Stimulated activated CD4-positive, alpha-beta T cell treated with anti-CD3 and anti-CD28 coated beads, Interleukin-15, amount 100 ng/mL, for 24 hours (primary cell): ENCODE measurements at regions not wholly inside any gene's neighbourhood (a gene's known extent, or its start where the extent isn't known, plus 50 kb on each side); places are given as distances from the start of the nearest gene placed in this dataset.
"Not testable (repeated sequence)": the region's sequence is repeated elsewhere in the genome, so short reads cannot be mapped to it uniquely, and the experiment has no call there.

Experiments
- DNase-seq: peaks from one replicate; pipeline ENCODE4 v3.0.0-alpha.2; 2020

- DNase-seq, result no peak
These were observed 209.0 kb downstream of the CSNK1G3 start for GRCh38 chr5:123720955-123721354.

- no peak for DNase-seq
These were observed 208.4 kb downstream of the CSNK1G3 start for GRCh38 chr5:123720339-123720738.

- no peak for DNase-seq
These were observed 207.0 kb downstream of the CSNK1G3 start for GRCh38 chr5:123719004-123719403.

GRCh38 chr5:123718238-123718637 is 206.3 kb downstream of the CSNK1G3 start:
- no peak for DNase-seq

GRCh38 chr5:123717139-123717538 is 205.2 kb downstream of the CSNK1G3 start:
- no peak for DNase-seq

- DNase-seq, result no peak
These were observed 198.1 kb downstream of the CSNK1G3 start for GRCh38 chr5:123710031-123710430.

- DNase-seq, result no peak
These were observed 197.4 kb downstream of the CSNK1G3 start for GRCh38 chr5:123709422-123709821.

GRCh38 chr5:123708074-123708806 is 196.3 kb downstream of the CSNK1G3 start:
- DNase-seq, result no peak

GRCh38 chr5:123706531-123706930 is 194.6 kb downstream of the CSNK1G3 start:
- no peak for DNase-seq

GRCh38 chr5:123705741-123706140 is 193.8 kb downstream of the CSNK1G3 start:
- no peak for DNase-seq

- no peak for DNase-seq
These were observed 189.7 kb downstream of the CSNK1G3 start for GRCh38 chr5:123701511-123702200.

- no peak for DNase-seq
These were observed 188.8 kb downstream of the CSNK1G3 start for GRCh38 chr5:123700624-123701287.

- no peak for DNase-seq
These were observed 187.6 kb downstream of the CSNK1G3 start for GRCh38 chr5:123699571-123699970.

GRCh38 chr5:123698937-123699336 is 187.0 kb downstream of the CSNK1G3 start:
- not testable (repeated sequence) for DNase-seq

GRCh38 chr5:123696921-123697341 is 185.0 kb downstream of the CSNK1G3 start:
- DNase-seq, result no peak

- no peak for DNase-seq
These were observed 178.8 kb downstream of the CSNK1G3 start for GRCh38 chr5:123690821-123691220.

GRCh38 chr5:123681061-123681460 is 169.1 kb downstream of the CSNK1G3 start:
- DNase-seq, result no peak

GRCh38 chr5:123673107-123673506 is 161.1 kb downstream of the CSNK1G3 start:
- no peak for DNase-seq

- DNase-seq, result no peak
These were observed 159.9 kb downstream of the CSNK1G3 start for GRCh38 chr5:123671711-123672456.

- DNase-seq, result peak; percentile 58
These were observed 159.1 kb downstream of the CSNK1G3 start for GRCh38 chr5:123671042-123671441.
